Stomach (tissue), 8 donors: ENCODE measurements at regions not wholly inside any gene's neighbourhood (a gene's known extent, or its start where the extent isn't known, plus 50 kb on each side); places are given as distances from the start of the nearest gene placed in this dataset.

Experiments used
- DNase-seq, 2 donors: peaks; one replicate each; pipeline versions ENCODE4 v3.0.0 to v3.0.0-alpha.2; 2013 to 2019
- H3K27ac ChIP-seq, 5 donors: fragments of 200-600 bp in 4 of 5; sonication (generic) in 4 of 5; one replicate each; pipeline ENCODE4 v1.5.1; 2013 to 2019; ENCODE audit warnings: mild to moderate bottlenecking in 1 of 5, moderate library complexity in 1 of 5
- H3K27me3 ChIP-seq, 3 donors: fragments of 200-600 bp; sonication (generic); one replicate each; pipeline ENCODE4 v1.5.1; 2017 to 2019; ENCODE audit warnings: mixed run types in 1 of 3
- H3K36me3 ChIP-seq, 4 donors: fragments of 200-600 bp; sonication (generic); 1 replicate in 3 of 4; 2 replicates in 1 of 4; pipeline ENCODE4 v1.5.1; 2016 to 2019
- H3K4me1 ChIP-seq, 4 donors: fragments of 200-600 bp; sonication (generic); one replicate each; pipeline ENCODE4 v1.5.1; 2016 to 2019
- H3K4me3 ChIP-seq, 4 donors: fragments of 200-600 bp; sonication (generic) in 3 of 4; one replicate each; pipeline ENCODE4 v1.5.1; 2016 to 2019; ENCODE audit warnings: mild to moderate bottlenecking in 1 of 4
- H3K9me3 ChIP-seq, 4 donors: fragments of 200-600 bp; sonication (generic); one replicate each; pipeline ENCODE4 v1.5.1; 2016 to 2019
- EP300 ChIP-seq: sonication (generic); formaldehyde crosslinking; IDR thresholded peaks from one replicate; pipeline ENCODE4 v1.6.1; 2017; ENCODE audit warnings: antibody characterized with exemption
- POLR2A ChIP-seq, 4 donors: fragments of 450-650 bp; IDR thresholded peaks; one replicate each; pipeline ENCODE4 v1.6.1; 2016; ENCODE audit warnings: antibody characterized with exemption in 4 of 4, control low read depth in 2 of 4, mild to moderate bottlenecking in 1 of 4, moderate library complexity in 1 of 4
- POLR2AphosphoS5 ChIP-seq, 3 donors: sonication (generic); formaldehyde crosslinking; IDR thresholded peaks; one replicate each; pipeline ENCODE4 v1.6.1; 2016; ENCODE audit warnings: antibody characterized with exemption in 3 of 3
- WGBS, 5 donors: extraction: QIAGEN DNeasy Blood & Tissue Kit in 3 of 5; methylation state at CpG; one replicate each; pipeline versions ENCODE4 v1.1.5 to v1.1.7; 2013 to 2018; 5-methylcytosine and 5-hydroxymethylcytosine counted together
- intact Hi-C: fragments of 100-400 bp; cut with DNase I; formaldehyde crosslinking; loops from one replicate; pipeline ENCODE4 v1.15.1; 2023; ENCODE audit warnings: low total_unique reads
- TF ChIP-seq, protein P1 (sequence below), 7 experiments: fragments of 450-650 bp in 4 of 7; fragments of 200-600 bp in 3 of 7; sonication (generic) in 3 of 7; IDR thresholded peaks; one replicate each; pipeline ENCODE4 v1.5.1; 2016 to 2019; ENCODE audit warnings: antibody characterized with exemption in 7 of 7, control low read depth in 2 of 7, mild to moderate bottlenecking in 1 of 7
- donor health status: healthy with polysubstance abuse.
- donor health status: Bipolar disorder and iron deficiency.
- donor health status: healthy.

DNA sequence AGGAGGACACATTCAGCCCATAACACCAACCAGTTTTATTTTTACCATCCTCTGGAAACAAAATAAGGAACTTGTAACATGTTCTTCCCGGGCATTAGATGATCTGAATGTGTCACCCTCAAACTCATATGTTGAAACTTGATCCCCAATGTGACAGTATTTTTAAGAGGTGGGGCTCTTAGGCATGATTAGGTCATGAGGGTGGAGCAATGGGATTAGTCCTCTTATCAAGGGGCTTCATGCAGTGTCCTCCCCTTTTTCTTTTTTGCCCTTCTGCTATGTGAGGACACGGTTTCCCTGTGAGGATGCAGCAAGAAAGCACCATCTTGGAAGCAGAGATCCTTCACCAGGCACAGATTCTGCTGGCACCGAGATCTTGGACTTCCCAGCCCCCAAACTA, 401.5 kb upstream of the TRIB2 start:
- intact Hi-C loops, result no loop called here

DNA sequence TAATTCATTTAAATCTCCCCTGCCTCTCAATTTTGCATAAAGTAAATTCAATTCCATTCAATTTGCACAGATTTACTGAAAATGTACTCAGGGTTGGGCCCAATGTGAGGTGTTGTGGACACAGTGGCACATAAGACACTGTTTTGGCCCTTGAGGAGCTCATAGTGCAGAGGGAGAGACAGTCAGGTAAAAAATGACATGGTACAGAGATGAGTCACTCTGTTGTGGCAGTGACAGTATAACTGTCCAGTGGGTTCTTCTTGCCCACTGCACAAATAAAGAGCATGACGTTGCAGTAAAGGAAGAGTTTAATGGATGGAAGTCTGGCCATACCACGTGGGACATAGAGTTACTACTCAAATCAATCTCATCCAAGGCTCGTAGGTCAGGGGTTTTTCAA, 400.3 kb upstream of the TRIB2 start:
- intact Hi-C loops, result no loop called here
- Histone ChIP-seq H3K27ac (no peak overlapping the region), H3K36me3 (no peaks in the 10 kb centered on the region), H3K27me3 (no peaks in the 10 kb centered on the region), H3K9me3 (no peaks in the 10 kb centered on the region), H3K4me1 (peaks cover 0 to 15% (median 3%) of the 10 kb centered on the region in 4 donors), H3K4me3 (no peak overlapping the region)
- 89 to 98% (median 91%) methylated on average over 3 of the region's 3 CpGs for WGBS, 5 donors
- TF ChIP-seq EP300 (no peak), POLR2A (IDR thresholded peaks at IDR 0.05) (no peak), POLR2AphosphoS5 (IDR thresholded peaks at IDR 0.05) (no peak)
- TF ChIP-seq, protein P1, sequence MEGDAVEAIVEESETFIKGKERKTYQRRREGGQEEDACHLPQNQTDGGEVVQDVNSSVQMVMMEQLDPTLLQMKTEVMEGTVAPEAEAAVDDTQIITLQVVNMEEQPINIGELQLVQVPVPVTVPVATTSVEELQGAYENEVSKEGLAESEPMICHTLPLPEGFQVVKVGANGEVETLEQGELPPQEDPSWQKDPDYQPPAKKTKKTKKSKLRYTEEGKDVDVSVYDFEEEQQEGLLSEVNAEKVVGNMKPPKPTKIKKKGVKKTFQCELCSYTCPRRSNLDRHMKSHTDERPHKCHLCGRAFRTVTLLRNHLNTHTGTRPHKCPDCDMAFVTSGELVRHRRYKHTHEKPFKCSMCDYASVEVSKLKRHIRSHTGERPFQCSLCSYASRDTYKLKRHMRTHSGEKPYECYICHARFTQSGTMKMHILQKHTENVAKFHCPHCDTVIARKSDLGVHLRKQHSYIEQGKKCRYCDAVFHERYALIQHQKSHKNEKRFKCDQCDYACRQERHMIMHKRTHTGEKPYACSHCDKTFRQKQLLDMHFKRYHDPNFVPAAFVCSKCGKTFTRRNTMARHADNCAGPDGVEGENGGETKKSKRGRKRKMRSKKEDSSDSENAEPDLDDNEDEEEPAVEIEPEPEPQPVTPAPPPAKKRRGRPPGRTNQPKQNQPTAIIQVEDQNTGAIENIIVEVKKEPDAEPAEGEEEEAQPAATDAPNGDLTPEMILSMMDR (IDR thresholded peaks at IDR 0.05), result no peak
- DNase-seq, result no peak

More for the DNA sequence above, 401.5 kb upstream of the TRIB2 start:
- Histone ChIP-seq H3K27me3 (no peaks in the 10 kb centered on the region), H3K4me1 (peaks cover 0 to 5% (median 2%) of the 10 kb centered on the region in 4 donors), H3K36me3 (no peaks in the 10 kb centered on the region), H3K27ac (no peak overlapping the region), H3K4me3 (no peak overlapping the region), H3K9me3 (no peaks in the 10 kb centered on the region)
- no peak for TF ChIP-seq POLR2AphosphoS5 (IDR thresholded peaks at IDR 0.05)
- TF ChIP-seq EP300, result no peak
- TF ChIP-seq, protein P1 (IDR thresholded peaks at IDR 0.05), result no peak
- no peak for TF ChIP-seq POLR2A (IDR thresholded peaks at IDR 0.05)
- no peak for DNase-seq
- 89 to 97% (median 93%) methylated on average over 3 of the region's 3 CpGs for WGBS, 5 donors

GRCh38 chr2:12317286-12317685, 399.4 kb upstream of the TRIB2 start:
- Histone ChIP-seq H3K27me3 (no peaks in the 10 kb centered on the region), H3K9me3 (no peaks in the 10 kb centered on the region), H3K36me3 (no peaks in the 10 kb centered on the region), H3K4me1 (peaks cover 0 to 15% (median 3%) of the 10 kb centered on the region in 4 donors), H3K27ac (no peak overlapping the region), H3K4me3 (no peak overlapping the region)
- intact Hi-C loops, result no loop called here
- no peak for DNase-seq
- TF ChIP-seq EP300, result no peak
- TF ChIP-seq, protein P1 (IDR thresholded peaks at IDR 0.05), result no peak
- no peak for TF ChIP-seq POLR2AphosphoS5 (IDR thresholded peaks at IDR 0.05)
- no peak for TF ChIP-seq POLR2A (IDR thresholded peaks at IDR 0.05)
- 62 to 65% (median 63%) methylated on average over 3 of the region's 3 CpGs for WGBS, 5 donors

- TF ChIP-seq POLR2A (IDR thresholded peaks at IDR 0.05) (no peak), POLR2AphosphoS5 (IDR thresholded peaks at IDR 0.05) (peak in 1 of 3 donors; percentile 19)
- TF ChIP-seq, protein P1 (IDR thresholded peaks at IDR 0.05), result no peak
- Histone ChIP-seq H3K27ac (peak overlapping the region in 1 of 5 donors; percentile 34), H3K36me3 (no peaks in the 10 kb centered on the region), H3K4me3 (no peak overlapping the region), H3K4me1 (peaks cover 0 to 15% (median 3%) of the 10 kb centered on the region in 4 donors), H3K27me3 (no peaks in the 10 kb centered on the region), H3K9me3 (no peaks in the 10 kb centered on the region)
- intact Hi-C loops, result no loop called here
- DNase-seq, result no peak
- 72 to 83% (median 76%) methylated on average over 6 of the region's 6 CpGs for WGBS, 5 donors
These were observed 398.8 kb upstream of the TRIB2 start for GRCh38 chr2:12317814-12318426.
